ENCODE measurements at regions not wholly inside any gene's neighbourhood (a gene's known extent, or its start where the extent isn't known, plus 50 kb on each side); places are given as distances from the start of the nearest gene placed in this dataset.

DNA sequence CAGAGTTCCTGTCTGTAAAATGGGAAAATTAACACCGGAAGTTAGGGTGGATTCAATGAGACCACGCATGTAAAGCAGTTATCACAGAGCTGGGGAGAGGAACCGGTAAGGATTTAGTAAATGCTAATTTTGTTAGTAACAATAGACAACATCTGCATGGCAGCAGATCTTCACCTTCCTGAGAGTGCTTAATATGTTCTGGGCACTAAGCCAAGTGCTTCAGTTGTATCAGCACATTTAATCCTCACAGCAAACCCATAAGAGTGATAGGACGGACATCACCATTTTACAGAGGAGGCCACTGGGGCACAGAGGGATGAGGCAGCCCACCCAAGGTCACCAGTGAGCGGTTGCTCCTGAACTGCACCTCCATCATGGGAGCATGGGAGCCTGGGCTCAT is 189.4 kb downstream of the WNT5A start:
- TF ChIP-seq NR3C1 (CRISPR knock-in tag; conservative IDR thresholded peaks at IDR 0.05; ENCODE audit: low read depth), result no peak
- TF ChIP-seq, protein P1, sequence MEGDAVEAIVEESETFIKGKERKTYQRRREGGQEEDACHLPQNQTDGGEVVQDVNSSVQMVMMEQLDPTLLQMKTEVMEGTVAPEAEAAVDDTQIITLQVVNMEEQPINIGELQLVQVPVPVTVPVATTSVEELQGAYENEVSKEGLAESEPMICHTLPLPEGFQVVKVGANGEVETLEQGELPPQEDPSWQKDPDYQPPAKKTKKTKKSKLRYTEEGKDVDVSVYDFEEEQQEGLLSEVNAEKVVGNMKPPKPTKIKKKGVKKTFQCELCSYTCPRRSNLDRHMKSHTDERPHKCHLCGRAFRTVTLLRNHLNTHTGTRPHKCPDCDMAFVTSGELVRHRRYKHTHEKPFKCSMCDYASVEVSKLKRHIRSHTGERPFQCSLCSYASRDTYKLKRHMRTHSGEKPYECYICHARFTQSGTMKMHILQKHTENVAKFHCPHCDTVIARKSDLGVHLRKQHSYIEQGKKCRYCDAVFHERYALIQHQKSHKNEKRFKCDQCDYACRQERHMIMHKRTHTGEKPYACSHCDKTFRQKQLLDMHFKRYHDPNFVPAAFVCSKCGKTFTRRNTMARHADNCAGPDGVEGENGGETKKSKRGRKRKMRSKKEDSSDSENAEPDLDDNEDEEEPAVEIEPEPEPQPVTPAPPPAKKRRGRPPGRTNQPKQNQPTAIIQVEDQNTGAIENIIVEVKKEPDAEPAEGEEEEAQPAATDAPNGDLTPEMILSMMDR (IDR thresholded peaks at IDR 0.05), result no peak
- TF ChIP-seq, protein P2, sequence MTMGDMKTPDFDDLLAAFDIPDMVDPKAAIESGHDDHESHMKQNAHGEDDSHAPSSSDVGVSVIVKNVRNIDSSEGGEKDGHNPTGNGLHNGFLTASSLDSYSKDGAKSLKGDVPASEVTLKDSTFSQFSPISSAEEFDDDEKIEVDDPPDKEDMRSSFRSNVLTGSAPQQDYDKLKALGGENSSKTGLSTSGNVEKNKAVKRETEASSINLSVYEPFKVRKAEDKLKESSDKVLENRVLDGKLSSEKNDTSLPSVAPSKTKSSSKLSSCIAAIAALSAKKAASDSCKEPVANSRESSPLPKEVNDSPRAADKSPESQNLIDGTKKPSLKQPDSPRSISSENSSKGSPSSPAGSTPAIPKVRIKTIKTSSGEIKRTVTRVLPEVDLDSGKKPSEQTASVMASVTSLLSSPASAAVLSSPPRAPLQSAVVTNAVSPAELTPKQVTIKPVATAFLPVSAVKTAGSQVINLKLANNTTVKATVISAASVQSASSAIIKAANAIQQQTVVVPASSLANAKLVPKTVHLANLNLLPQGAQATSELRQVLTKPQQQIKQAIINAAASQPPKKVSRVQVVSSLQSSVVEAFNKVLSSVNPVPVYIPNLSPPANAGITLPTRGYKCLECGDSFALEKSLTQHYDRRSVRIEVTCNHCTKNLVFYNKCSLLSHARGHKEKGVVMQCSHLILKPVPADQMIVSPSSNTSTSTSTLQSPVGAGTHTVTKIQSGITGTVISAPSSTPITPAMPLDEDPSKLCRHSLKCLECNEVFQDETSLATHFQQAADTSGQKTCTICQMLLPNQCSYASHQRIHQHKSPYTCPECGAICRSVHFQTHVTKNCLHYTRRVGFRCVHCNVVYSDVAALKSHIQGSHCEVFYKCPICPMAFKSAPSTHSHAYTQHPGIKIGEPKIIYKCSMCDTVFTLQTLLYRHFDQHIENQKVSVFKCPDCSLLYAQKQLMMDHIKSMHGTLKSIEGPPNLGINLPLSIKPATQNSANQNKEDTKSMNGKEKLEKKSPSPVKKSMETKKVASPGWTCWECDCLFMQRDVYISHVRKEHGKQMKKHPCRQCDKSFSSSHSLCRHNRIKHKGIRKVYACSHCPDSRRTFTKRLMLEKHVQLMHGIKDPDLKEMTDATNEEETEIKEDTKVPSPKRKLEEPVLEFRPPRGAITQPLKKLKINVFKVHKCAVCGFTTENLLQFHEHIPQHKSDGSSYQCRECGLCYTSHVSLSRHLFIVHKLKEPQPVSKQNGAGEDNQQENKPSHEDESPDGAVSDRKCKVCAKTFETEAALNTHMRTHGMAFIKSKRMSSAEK (CRISPR knock-in tag; IDR thresholded peaks at IDR 0.05; ENCODE audit: borderline replicate concordance), result no peak
- TF ChIP-seq, protein P3, sequence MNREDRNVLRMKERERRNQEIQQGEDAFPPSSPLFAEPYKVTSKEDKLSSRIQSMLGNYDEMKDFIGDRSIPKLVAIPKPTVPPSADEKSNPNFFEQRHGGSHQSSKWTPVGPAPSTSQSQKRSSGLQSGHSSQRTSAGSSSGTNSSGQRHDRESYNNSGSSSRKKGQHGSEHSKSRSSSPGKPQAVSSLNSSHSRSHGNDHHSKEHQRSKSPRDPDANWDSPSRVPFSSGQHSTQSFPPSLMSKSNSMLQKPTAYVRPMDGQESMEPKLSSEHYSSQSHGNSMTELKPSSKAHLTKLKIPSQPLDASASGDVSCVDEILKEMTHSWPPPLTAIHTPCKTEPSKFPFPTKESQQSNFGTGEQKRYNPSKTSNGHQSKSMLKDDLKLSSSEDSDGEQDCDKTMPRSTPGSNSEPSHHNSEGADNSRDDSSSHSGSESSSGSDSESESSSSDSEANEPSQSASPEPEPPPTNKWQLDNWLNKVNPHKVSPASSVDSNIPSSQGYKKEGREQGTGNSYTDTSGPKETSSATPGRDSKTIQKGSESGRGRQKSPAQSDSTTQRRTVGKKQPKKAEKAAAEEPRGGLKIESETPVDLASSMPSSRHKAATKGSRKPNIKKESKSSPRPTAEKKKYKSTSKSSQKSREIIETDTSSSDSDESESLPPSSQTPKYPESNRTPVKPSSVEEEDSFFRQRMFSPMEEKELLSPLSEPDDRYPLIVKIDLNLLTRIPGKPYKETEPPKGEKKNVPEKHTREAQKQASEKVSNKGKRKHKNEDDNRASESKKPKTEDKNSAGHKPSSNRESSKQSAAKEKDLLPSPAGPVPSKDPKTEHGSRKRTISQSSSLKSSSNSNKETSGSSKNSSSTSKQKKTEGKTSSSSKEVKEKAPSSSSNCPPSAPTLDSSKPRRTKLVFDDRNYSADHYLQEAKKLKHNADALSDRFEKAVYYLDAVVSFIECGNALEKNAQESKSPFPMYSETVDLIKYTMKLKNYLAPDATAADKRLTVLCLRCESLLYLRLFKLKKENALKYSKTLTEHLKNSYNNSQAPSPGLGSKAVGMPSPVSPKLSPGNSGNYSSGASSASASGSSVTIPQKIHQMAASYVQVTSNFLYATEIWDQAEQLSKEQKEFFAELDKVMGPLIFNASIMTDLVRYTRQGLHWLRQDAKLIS (CRISPR knock-in tag; IDR thresholded peaks at IDR 0.05; ENCODE audit: borderline replicate concordance), result no peak
- no peak for TF ChIP-seq EMX1 (CRISPR knock-in tag; IDR thresholded peaks at IDR 0.05)
- TF ChIP-seq, protein P4, sequence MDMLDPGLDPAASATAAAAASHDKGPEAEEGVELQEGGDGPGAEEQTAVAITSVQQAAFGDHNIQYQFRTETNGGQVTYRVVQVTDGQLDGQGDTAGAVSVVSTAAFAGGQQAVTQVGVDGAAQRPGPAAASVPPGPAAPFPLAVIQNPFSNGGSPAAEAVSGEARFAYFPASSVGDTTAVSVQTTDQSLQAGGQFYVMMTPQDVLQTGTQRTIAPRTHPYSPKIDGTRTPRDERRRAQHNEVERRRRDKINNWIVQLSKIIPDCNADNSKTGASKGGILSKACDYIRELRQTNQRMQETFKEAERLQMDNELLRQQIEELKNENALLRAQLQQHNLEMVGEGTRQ (CRISPR knock-in tag; IDR thresholded peaks at IDR 0.05), result no peak
